ENCODE measurements at regions not wholly inside any gene's neighbourhood (a gene's known extent, or its start where the extent isn't known, plus 50 kb on each side); places are given as distances from the start of the nearest gene placed in this dataset.

DNA sequence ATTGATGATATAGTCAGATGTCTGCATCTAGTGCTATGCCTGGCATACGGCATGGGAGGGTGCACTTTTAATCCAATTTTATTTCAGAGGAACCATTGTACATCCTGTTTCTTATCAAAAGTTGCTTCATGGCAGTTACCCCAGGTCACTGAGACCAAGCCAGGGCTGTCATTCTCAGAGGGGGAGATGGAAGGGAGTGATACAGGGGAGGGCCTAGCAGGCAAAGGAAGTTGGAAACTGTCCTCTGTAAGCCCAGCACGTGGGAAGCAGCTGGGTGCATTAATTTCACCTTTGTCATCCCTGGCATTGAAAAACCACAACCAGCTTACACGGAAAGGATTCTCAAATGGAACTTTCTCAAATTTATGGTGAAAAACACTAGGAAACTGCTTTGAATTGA lies 458.7 kb upstream of the ADAMTS5 start:
- intact Hi-C loops (cut with micrococcal nuclease) (no loop called here), in situ Hi-C loops (cut with MboI) (no loop called here)
- Histone ChIP-seq H3K9me1 (ENCODE audit: control insufficient read depth, insufficient read depth, low read length) (no peaks in the 10 kb centered on the region), H3K9ac (ENCODE audit: insufficient read depth in 1 of 2, low read depth in 2 of 2, low read length in 2 of 2) (no peak overlapping the region), H3K27ac (ENCODE audit: extremely low read depth, low read depth, low read length) (no peak overlapping the region), H3K36me3 (ENCODE audit: control insufficient read depth, insufficient read depth, low read length) (no peaks in the 10 kb centered on the region), H3K4me3 (no peak overlapping the region), H3K27me3 (ENCODE audit: control insufficient read depth in 2 of 2, insufficient read depth in 2 of 2, low read length in 2 of 2) (no peaks in the 10 kb centered on the region), H3K4me1 (replicated peaks in 1 of 2; ENCODE audit: control insufficient read depth in 2 of 2, insufficient read depth in 2 of 2, low read length in 2 of 2) (no peaks in the 10 kb centered on the region), H3K4me2 (ENCODE audit: insufficient read depth, low read length) (no peak overlapping the region), H4K20me1 (replicated peaks; ENCODE audit: control insufficient read depth, insufficient read depth, low read length) (no peaks in the 10 kb centered on the region), H2AFZ (ENCODE audit: low read depth, low read length) (no peak overlapping the region), H3K9me3 (replicated peaks; ENCODE audit: control insufficient read depth, insufficient read depth, low read depth, low read length) (no peaks in the 10 kb centered on the region), H3K79me2 (ENCODE audit: control insufficient read depth, insufficient read depth, low read length) (no peaks in the 10 kb centered on the region)
- no peak for FAIRE-seq
- BruUV-seq (replicated peaks) = no TSS peak
- WGBS (ENCODE audit: insufficient coverage, low coverage, missing lambda C conversion rate) = 0% methylated on average over 3 of the region's 3 CpGs
- CTCF ChIA-PET (ENCODE audit: low intra/inter-chr PET ratio) = no interaction called here
- no peak for DNase-seq (ENCODE audit: extremely low read depth in 1 of 4, low spot score in 3 of 4)
- POLR2A ChIA-PET = no interaction called here
- ATAC-seq = no peak
- TF ChIP-seq TEAD2 (tag; IDR thresholded peaks at IDR 0.05) = no peak
- TF ChIP-seq, protein P1, sequence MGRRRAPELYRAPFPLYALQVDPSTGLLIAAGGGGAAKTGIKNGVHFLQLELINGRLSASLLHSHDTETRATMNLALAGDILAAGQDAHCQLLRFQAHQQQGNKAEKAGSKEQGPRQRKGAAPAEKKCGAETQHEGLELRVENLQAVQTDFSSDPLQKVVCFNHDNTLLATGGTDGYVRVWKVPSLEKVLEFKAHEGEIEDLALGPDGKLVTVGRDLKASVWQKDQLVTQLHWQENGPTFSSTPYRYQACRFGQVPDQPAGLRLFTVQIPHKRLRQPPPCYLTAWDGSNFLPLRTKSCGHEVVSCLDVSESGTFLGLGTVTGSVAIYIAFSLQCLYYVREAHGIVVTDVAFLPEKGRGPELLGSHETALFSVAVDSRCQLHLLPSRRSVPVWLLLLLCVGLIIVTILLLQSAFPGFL (CRISPR knock-in tag; IDR thresholded peaks at IDR 0.05) = no peak
- no peak for TF ChIP-seq TFAM (CRISPR knock-in tag; conservative IDR thresholded peaks at IDR 0.05)
- TF ChIP-seq THRAP3 (IDR thresholded peaks at IDR 0.05; ENCODE audit: borderline replicate concordance) = no peak
- TF ChIP-seq NCOR1 (IDR thresholded peaks at IDR 0.05) = no peak
- TF ChIP-seq NFXL1 (CRISPR knock-in tag; IDR thresholded peaks at IDR 0.05) = no peak
- TF ChIP-seq ZNF165 (CRISPR knock-in tag; IDR thresholded peaks at IDR 0.05; ENCODE audit: borderline replicate concordance) = no peak
- TF ChIP-seq PHB (CRISPR knock-in tag; IDR thresholded peaks at IDR 0.05) = no peak
- TF ChIP-seq RBM17 (IDR thresholded peaks at IDR 0.05; ENCODE audit: borderline replicate concordance, low read depth, low read length) = no peak
- no peak for TF ChIP-seq EP300 (IDR thresholded peaks at IDR 0.05; ENCODE audit: low read length)
